HG02610 (cell line): ENCODE measurements at regions not wholly inside any gene's neighbourhood (a gene's known extent, or its start where the extent isn't known, plus 50 kb on each side); places are given as distances from the start of the nearest gene placed in this dataset.

Experiments used
- ATAC-seq: cut with Tn5 transposase; IDR thresholded peaks from one replicate; pipeline ENCODE4 v1.9.1; 2021; ENCODE audit warnings: mild to moderate bottlenecking, moderate library complexity; ENCODE audit not compliant: unreplicated experiment

DNA sequence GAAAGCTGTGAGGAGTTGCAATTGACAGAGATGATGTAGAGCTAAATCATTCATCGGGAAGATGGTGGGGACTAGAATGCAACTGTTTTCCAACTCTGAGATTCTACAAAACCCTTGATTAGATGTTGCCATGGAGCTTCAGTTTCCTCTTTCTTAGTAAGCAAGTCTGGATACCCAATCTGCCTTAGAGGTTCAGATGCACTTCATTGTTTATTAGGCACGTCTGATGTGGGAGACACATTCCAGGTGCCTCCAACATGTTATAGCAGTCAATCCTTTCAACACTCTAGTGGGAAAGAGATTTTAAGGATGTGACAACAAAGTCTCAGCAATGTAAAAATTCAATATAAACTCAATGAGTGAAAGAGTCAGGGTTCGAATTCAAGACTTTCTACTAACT lies 291.3 kb upstream of the PHYHIPL start:
- no peak for ATAC-seq

DNA sequence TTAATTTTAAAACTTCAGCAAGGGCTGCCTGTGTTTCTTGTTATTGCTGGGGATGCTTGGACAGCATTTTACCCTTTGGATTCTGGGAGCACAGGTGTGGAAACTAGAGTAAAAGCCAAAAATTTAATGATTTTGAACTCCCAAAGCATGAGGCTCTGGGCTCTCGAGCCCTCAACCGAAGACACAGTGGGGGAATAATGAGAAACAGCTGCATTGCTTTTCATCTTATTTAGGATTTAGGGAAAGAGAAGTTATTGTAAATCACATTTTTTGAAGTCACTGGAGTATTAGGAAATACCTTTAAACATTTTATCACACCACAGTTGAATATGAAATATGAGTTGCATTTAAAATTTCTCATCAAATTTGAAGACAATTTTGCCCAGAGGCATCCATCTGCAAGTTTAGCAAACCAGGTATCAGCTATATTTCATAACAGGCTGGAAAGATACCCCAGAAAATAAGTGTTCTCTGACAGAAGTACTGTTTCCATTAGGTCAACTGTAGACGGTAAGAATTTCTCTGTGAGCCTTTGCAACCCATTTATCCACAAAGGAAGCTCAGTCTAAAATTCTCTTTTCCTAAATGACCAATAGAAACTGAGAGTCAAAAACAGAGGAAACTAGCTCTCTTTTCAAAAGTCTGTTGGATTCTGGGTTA lies 290.6 kb upstream of the PHYHIPL start:
- no peak for ATAC-seq

DNA sequence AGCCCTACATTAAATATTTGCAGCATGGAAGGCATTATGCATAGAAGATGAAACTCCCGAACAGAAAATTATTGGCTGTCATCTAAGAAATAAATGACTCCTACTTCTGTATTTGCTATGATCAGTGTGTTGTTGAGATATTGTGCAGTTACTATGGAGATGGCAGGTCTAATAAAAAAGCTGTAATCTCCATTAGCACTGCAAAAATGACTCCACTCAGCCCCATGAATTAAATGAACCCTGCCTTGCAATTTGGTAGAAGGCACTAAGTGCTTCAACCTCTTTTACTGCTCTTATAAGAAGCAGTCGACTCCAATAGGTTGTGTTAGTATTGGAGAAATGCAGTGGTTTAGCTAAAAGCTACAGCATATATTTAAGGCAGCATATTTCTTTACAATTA lies 290.0 kb upstream of the PHYHIPL start:
- ATAC-seq: no peak

DNA sequence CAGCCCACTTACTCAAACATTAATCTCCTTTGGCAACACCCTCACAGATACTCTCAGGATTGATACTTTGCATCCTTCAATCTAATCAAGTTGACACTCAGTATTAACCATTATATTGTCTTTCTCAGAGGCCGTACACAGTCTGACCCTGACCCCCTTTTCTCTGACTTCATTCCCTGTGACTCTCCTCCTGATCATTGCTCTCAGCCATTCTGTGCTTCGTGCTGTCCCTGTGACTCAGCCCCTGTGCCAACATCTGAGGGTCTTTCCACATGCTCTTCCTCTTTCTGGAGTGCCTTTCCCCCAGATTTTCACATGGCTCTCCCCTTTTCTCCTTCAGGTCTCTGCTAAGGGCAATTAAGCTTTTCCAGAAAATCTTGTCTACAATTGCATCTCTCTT lies 289.0 kb upstream of the PHYHIPL start:
- ATAC-seq: no peak

DNA sequence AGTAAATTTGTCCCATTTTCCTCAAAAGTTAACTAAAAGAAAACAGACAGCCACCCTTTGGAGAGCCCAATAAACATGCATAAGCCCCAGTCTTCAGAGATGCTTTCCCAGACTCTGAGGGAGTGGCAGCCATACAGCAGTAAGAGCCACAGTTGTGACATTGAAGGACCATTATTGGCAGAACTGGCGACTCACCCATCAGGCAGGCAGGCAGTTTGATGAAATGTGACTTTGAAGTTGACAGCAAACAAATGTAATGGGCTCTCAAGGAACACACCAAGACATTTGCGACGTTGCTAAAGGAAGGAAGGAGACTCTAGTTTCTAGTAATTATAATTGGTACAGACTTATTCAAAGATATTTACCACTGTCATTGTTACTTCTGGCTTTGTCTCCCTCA lies 287.5 kb upstream of the PHYHIPL start:
- ATAC-seq: no peak

DNA sequence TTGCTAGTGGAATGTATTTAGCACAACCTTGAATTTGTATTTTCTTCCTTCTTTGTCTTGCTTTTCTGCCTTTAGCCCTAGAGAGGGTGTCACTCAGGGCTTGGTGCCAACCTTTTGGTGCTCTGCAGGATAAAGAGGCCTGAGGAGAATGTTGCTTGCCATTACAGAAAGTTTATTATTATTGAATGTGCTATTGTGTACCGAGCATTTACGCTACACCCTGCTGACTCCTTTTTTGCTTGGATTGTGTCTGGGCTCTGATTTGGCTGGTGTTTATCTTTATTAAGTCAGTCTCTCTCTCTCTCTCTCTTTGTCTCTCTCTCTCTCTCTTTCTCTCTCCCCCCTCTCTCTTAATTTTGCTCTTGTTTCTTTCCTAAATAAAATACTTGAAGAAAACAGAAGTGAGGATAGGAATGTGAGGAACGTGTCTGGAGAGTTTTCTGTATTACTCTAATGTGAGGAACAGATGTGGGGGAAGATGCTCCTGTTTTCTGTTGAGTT lies 284.4 kb upstream of the PHYHIPL start:
- ATAC-seq: no peak

DNA sequence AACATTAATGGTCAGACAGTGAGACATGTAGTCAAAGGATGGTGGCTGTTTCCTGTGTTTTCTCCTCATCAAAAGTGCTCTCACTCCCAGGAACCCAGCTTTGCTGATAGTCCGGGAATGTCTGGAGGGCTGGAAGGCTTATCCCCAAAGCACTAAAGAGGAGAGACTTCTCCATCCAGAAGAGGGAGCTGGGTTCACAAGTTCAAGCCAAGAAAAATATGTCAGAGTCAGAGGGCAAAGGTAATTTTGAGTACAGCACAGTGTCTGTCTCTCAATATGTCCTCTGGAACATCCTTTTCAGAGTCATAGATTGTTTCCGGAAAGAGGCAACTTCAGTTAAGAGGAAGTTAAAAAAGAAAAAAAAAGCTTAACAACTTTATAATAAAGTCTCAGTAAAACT lies 281.5 kb upstream of the PHYHIPL start:
- no peak for ATAC-seq

DNA sequence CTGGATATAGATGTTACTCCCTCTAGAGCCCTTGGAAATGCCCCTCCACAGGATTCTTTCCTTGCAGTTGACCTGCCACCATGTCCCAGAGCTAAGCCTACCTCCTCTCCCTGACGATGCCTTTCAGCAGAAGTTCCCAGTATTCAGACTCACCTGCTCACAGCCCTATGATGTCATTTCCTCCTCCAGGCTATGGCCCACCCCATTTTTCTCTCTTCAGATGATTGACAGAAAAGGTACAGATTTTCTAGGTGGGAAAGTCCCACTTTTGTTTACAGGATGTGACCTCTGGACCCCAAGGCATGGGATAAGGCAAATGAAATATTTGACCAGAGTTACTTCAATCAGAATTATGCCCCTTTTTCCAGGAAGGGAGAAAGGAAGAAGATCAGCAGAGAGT lies 280.2 kb upstream of the PHYHIPL start:
- no peak for ATAC-seq

DNA sequence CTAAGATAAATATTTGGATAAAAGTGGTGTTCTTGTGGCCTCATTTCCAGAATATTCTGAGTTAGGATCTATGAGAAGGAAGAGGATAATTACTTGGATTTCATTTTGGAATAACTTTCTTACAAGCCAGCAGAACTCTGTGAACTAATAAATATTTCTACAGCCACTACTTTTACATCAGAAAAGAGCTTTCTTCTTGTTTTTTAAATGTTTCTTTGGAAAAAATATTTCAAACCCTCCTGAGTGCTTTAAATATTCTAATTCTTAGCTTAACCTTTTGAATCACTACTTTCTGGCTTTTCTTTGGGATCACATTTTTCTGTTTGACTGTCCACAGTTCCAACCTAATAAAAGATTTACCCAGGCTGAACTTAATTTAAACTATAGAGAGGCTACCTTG lies 279.2 kb upstream of the PHYHIPL start:
- no peak for ATAC-seq

DNA sequence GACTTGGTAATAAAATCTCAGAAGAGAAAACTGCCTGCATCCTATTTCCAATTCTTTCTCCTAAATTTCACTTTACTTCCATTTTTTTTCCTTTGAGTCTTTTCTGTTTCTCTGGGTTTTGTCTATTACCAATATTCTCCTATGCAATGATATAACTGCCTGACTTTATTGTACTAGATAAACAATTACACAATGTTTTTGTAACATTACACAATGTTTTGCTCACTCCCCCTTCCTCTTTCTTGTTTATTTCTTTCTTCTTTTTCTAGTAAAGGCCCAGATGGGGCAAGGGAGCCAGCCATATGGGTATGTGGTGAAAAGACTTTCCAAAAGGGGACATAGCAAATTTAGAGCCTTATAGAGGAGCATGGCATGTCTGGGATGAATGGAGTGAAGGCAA lies 278.7 kb upstream of the PHYHIPL start:
- no peak for ATAC-seq

DNA sequence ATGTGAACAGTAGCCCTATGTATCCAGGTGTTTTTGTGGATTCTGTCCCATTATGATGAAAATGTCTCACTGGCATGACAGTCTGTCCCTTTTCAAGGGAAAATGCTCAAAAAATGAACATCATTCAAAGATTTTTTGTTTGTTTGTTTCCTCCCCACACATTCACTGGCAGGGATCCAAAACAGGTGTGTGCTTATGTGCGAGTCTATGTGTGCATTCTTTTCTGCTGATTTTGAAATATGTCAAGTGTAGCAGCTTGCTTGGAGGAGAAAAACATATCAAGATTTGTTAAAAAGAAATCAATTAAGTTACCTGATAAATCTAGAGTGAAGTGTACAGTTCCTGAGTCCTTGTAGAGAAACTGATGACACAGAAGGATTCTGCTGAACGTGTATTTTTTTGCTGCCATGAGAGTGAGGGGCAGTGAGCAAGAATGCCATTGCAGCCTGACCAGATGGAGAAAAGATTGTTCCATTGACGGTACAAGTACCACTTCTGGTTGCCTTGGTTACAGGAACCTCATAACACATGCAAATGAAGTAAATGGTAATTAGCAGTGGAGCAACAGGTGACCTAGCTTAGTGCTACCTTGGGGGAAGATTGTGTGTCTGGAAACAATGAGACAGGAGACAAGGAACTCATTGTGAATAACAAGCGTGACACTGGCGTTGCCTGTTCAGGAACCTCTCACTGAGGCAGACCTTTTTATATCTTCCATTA lies 277.4 kb upstream of the PHYHIPL start:
- no peak for ATAC-seq

DNA sequence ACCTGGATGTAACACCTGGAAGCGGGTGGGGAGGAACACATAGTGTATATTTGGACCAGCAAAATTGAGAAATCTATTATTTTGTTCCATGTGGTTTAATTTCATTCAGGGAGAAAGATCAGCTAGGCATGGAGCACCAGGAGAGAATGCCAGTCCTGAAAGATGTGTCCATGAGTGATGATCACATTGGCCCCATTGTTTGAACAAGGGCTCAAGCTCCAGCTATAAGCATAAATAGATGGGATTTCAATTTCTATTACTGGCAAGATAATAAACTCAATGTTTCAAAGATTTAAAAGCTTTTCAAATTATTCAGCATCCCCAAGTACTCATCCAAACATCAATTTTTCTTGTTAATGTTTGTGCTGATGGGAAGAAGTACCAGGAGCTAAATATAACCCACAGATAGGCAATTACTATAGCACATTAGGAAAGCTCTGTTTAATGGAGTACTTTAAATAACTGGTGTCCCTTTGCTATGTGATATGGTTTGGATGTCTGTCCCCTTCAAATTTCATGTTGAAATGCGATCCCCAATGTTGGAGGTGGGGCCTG lies 275.3 kb upstream of the PHYHIPL start:
- ATAC-seq: no peak

DNA sequence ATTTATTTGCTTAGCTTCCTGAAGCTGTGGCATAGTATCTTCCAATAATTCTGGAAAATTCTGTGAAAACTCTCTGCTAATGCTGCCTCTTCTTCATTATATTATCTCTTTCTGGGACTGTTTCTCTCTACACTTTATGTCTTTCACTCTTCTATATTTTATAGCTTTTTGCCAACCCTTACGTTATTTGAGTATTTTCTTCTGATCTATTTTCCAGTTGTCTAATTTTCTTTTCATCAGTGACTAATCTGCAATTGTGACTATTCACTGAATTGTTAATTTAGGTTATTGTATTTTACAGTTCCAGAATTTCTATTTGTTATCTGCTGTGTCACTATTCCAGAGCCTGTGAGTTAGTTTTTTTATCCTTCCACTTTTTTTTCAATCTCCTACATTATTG lies 273.4 kb upstream of the PHYHIPL start:
- ATAC-seq: no peak

DNA sequence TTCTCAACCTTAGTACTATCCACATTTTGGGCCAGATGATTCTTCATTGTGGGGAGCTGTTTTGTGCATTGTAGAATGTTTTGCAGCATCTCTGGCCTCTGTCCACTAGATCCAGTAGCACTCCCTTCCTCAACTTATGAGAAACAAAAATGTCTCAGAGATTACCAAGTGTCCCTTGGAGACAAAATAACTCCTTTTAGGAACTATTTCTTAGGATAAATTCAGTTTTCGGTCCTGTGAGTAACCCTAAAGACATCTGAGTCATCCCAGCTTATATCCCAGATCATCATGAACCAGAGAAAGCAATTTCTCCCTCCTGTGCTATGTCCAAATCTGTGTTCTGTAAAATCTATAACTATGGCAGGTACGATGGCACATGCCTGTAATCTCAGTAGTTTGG lies 266.6 kb upstream of the PHYHIPL start:
- no peak for ATAC-seq

DNA sequence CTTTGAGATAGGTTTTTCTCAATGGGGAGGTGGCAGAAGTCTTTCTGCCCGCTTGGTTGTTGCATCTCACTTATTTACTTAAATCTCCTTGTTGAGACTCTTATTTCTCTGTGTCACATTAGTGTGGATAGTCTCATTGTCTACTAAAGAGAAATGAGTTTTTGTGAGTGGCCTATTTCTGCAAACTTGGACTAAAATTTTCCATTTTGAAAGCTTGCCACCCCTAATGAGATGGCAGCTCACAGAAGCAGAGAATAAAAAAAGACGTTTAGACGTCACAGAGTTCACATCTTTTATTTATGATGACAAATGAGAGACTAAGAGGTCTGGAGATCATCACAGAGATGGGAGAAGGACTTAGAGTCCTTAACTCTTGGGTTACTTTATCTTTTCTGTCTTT lies 262.7 kb upstream of the PHYHIPL start:
- ATAC-seq: no peak

DNA sequence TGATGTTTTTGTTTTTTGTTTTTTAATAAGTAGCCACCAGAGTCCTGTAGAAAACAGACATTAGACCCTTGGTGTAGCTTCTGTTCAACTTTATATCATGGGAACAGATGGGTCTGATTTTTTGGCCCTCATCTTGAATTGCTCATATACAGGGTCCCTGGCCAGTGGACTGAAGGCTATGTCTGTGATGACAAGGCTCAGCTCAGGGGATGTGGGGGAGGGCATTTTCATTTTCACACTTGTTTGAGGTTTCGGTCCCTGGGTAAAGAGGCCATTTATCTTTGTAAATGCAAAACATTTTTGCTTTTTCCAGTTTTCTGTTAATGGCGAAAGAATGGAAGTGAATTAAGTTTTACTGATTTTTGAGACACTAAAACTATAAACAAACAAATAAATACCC lies 257.6 kb upstream of the PHYHIPL start:
- no peak for ATAC-seq

DNA sequence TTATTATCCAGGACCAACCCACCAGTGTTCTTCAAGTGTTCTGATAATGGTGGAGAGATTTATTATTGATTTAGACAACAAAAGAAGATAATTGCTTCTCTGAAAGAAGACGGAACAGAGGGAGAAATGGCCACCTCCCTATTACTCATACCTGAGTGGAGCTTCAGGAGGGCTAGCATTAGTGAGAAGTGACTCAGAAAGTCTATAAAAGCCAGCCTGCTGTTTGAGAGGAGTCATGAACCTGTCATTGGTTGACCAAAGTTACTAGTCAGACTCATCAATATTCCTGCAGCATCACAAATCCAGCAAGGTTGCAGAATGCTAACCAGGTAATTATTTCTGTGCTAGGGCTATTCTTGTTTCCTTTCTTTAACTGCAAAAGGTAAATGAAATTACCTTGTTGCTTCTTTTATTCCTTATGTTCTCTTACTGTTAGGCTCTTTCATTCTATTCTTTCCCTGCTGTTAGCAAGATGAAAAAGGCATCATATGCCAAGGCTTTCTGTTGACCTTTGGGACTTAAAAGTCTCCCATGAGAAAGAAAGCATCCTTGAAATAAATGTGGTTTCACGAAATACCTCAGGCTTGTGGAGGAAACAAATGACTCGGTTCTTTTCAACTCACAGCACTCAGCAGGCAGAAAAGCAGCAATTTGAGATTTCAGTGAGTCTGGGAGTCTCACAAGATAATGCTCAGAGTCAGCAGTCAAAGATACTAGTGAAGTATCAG lies 256.4 kb upstream of the PHYHIPL start:
- no peak for ATAC-seq

DNA sequence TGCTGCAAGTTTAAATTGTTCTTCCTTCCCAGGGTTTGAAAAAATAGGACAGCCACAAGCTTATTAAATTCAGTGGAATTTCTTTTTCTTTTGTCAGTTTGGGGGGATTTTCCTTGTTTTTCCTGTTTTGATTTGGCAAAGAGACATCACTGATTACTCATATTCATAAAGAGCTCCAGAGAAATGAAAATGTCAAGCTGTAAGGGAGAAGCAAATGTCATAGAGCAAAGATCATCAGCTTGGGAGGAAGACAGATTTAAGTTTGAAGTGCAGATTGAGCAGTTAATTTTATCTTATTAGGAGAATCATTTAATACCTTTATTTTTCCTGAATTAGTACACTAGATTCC lies 255.8 kb upstream of the PHYHIPL start:
- no peak for ATAC-seq

DNA sequence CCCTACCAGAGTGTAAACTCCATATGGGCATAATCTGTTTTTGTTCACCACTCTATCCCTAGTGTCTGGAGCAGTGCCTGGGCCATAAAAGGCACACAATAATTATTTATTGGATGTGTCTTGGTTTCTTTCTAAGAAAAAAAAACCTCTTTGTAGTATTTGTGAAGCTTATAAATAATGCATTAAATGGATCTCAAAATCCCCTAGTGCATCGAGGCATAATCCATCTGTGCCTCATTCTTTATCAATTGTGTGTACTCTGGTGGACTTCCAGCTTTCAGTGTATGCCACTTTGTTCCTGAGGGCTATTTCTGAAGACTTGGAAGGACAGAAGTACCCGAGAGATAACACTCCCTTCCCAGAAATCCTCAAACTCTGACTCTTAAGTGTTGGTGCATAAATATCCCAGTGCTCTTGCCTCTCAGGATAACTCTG lies 255.0 kb upstream of the PHYHIPL start:
- no peak for ATAC-seq

DNA sequence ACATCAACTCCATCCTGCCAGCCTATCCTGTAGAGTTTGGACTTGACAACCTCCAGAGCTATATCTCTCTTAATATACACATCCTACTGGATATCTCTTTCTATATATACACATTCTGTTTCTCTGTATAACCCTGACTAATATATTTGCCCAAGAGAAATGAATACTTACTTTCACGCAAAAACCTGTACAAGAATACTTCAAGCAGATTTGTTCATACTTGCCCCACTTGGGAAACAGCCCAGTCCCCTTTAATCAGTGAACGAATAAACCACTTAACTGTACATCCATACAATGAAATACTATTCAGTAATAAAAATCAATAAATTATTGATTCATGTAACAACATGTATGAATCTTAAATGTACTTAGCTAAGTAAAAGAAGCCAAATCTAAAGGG lies 251.1 kb upstream of the PHYHIPL start:
- no peak for ATAC-seq

DNA sequence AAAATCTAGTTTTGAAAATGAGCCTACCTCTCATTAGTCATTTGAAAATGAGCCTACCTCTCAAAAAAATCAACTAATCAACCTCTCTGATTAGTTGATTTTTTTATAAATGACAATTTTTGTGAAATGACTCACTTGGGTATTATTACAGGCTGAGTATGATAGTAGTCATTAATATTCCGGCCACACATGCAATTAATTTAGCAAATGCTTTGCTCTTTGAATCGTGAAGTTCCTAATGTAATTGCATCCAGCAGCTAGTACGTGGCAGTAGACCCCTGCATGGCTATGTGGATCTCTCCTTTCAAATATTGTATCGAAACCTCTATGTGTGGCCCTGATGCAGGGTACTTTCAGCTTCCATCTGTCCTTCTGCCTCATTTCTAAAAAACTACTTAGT lies 245.9 kb upstream of the PHYHIPL start:
- ATAC-seq: no peak

DNA sequence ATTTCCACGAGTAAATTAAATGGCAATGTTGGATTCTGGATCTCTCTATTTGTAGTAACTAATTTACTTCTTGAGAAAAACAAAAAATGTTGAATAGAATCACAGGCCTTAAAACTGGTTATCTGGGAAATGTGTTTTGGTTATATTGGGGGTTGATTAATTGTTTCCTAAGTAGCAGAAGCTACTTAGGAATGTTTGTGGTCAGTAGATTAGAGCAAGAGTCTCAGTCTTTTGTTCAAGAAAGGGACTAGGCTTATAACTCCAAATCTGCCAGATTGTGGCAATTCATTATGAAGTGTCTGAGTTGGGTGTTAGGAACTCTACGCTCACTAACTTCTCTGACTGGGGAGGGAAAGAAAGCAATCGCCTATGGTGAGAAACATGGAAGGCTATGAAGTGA lies 244.3 kb upstream of the PHYHIPL start:
- no peak for ATAC-seq
